ENCODE measurements at regions not wholly inside any gene's neighbourhood (a gene's known extent, or its start where the extent isn't known, plus 50 kb on each side); places are given as distances from the start of the nearest gene placed in this dataset.

- no peaks in the 10 kb centered on the region for H3F3A ChIP-seq (ENCODE audit: insufficient read depth)
- no peaks in the 10 kb centered on the region for H4K20me1 ChIP-seq (ENCODE audit: insufficient read depth)
- H3K27me3 ChIP-seq (replicated peaks; ENCODE audit: insufficient read depth) = no peaks in the 10 kb centered on the region
- no peaks in the 10 kb centered on the region for H3K79me2 ChIP-seq (ENCODE audit: insufficient read depth)
- no peaks in the 10 kb centered on the region for H3K4me1 ChIP-seq (ENCODE audit: insufficient read depth)
- in situ Hi-C loops (cut with MboI) = no loop called here
- TF ChIP-seq EZH2phosphoT487 (IDR thresholded peaks at IDR 0.05; ENCODE audit: insufficient read depth, low read depth) = no peak
- no peak for TF ChIP-seq EZH2 (IDR thresholded peaks at IDR 0.05; ENCODE audit: insufficient read depth, poor library complexity, severe bottlenecking)
- no peaks in the 10 kb centered on the region for H3K9me3 ChIP-seq (ENCODE audit: low read depth)
- no peak overlapping the region for H2AFZ ChIP-seq
- H3K36me3 ChIP-seq (ENCODE audit: low read depth) = no peaks in the 10 kb centered on the region
- H3K27ac ChIP-seq = no peak overlapping the region
- DNase-seq = peak; percentile 26
- no peaks in the 10 kb centered on the region for H3K9me2 ChIP-seq (ENCODE audit: insufficient read depth)
- H3K4me3 ChIP-seq = no peak overlapping the region
- no peak overlapping the region for H3K4me2 ChIP-seq (ENCODE audit: unreplicated experiment)
- WGBS, 2 experiments (ENCODE audit: low coverage in 1 of 2, low lambda C conversion rate in 2 of 2, missing lambda C conversion rate in 2 of 2) = 0 to 6% methylated on average over 2 of the region's 2 CpGs
- no peak overlapping the region for H3K9ac ChIP-seq
These were observed 150.3 kb downstream of the MSL3 start for GRCh38 chrX:11908371-11908770.

DNA sequence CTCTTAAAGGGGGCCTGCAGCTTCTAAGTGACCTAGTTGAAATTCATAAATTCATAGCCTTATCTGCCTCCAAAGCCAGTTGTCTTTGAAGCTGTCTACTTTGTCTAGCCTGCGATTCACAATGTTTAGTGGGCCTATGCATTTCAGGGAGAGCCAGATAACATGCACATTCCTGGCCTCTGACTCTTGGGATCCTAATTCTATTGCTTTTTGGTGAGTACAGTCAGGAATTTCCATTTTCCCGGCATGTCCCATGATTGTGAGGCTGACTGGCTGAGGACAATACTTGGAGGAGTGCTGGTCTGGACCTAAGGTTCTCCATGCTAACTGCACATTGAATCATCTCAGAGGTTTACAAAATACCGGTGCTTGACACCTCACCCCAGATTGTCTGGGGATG is 155.0 kb downstream of the MSL3 start:
- no peaks in the 10 kb centered on the region for H3K36me3 ChIP-seq (ENCODE audit: low read depth)
- no peak for DNase-seq
- TF ChIP-seq EZH2phosphoT487 (IDR thresholded peaks at IDR 0.05; ENCODE audit: insufficient read depth, low read depth) = no peak
- TF ChIP-seq EZH2 (IDR thresholded peaks at IDR 0.05; ENCODE audit: insufficient read depth, poor library complexity, severe bottlenecking) = no peak

DNA sequence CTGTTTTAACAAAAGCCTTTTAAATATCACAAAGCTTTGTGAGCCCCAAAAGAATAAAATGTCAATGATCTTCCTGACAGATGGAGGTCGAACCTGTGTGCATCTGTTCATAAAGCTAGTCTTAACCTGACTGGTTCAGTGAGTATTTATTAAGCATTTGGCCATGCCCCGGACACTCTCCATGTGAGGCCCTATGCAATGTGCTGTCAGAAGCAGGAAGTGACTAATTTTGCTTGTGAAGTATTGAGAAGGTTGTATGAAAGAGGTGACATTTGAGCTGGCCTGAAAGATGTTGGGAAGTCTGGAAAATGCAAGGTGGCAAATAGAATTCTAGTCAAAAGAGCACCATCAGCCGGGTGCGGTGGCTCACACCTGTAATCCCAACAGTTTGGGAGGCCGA is 171.4 kb downstream of the MSL3 start:
- no peak for DNase-seq
- no peaks in the 10 kb centered on the region for H3K79me2 ChIP-seq (ENCODE audit: insufficient read depth)
- WGBS, 2 experiments (ENCODE audit: low coverage in 1 of 2, low lambda C conversion rate in 2 of 2, missing lambda C conversion rate in 2 of 2) = 23 to 25% methylated on average over 5 of the region's 5 CpGs
- TF ChIP-seq EZH2phosphoT487 (IDR thresholded peaks at IDR 0.05; ENCODE audit: insufficient read depth, low read depth) = no peak
- no peak for TF ChIP-seq EZH2 (IDR thresholded peaks at IDR 0.05; ENCODE audit: insufficient read depth, poor library complexity, severe bottlenecking)
- no peaks in the 10 kb centered on the region for H3K9me3 ChIP-seq (ENCODE audit: low read depth)
- no peaks in the 10 kb centered on the region for H3K36me3 ChIP-seq (ENCODE audit: low read depth)
- no peak overlapping the region for H3K4me2 ChIP-seq (ENCODE audit: unreplicated experiment)
- no peaks in the 10 kb centered on the region for H3F3A ChIP-seq (ENCODE audit: insufficient read depth)
- H2AFZ ChIP-seq = no peak overlapping the region
- in situ Hi-C loops (cut with MboI) = no loop called here
- no peaks in the 10 kb centered on the region for H3K27me3 ChIP-seq (replicated peaks; ENCODE audit: insufficient read depth)
- no peak overlapping the region for H3K27ac ChIP-seq
- H4K20me1 ChIP-seq (ENCODE audit: insufficient read depth) = no peaks in the 10 kb centered on the region
- no peaks in the 10 kb centered on the region for H3K9me2 ChIP-seq (ENCODE audit: insufficient read depth)
- no peaks in the 10 kb centered on the region for H3K4me1 ChIP-seq (ENCODE audit: insufficient read depth)
- no peak overlapping the region for H3K9ac ChIP-seq
- no peak overlapping the region for H3K4me3 ChIP-seq

More for the DNA sequence above, 155.0 kb downstream of the MSL3 start:
- Histone ChIP-seq H3K27ac (no peak overlapping the region), H3K27me3 (replicated peaks; ENCODE audit: insufficient read depth) (no peaks in the 10 kb centered on the region), H3K79me2 (ENCODE audit: insufficient read depth) (no peaks in the 10 kb centered on the region), H3K9ac (no peak overlapping the region), H3K9me3 (ENCODE audit: low read depth) (no peaks in the 10 kb centered on the region), H3K4me2 (ENCODE audit: unreplicated experiment) (no peak overlapping the region), H3K4me3 (no peak overlapping the region), H3K4me1 (ENCODE audit: insufficient read depth) (no peaks in the 10 kb centered on the region), H4K20me1 (ENCODE audit: insufficient read depth) (no peaks in the 10 kb centered on the region), H3K9me2 (ENCODE audit: insufficient read depth) (no peaks in the 10 kb centered on the region), H2AFZ (no peak overlapping the region), H3F3A (ENCODE audit: insufficient read depth) (no peaks in the 10 kb centered on the region)
- 14 to 44% methylated on average over 3 of the region's 3 CpGs for WGBS, 2 experiments (ENCODE audit: low coverage in 1 of 2, low lambda C conversion rate in 2 of 2, missing lambda C conversion rate in 2 of 2)
- in situ Hi-C loops (cut with MboI) = no loop called here

GRCh38 chrX:11932423-11932822 is 174.4 kb downstream of the MSL3 start:
- H3K36me3 ChIP-seq (ENCODE audit: low read depth) = no peaks in the 10 kb centered on the region
- H3K4me1 ChIP-seq (ENCODE audit: insufficient read depth) = no peaks in the 10 kb centered on the region
- no peaks in the 10 kb centered on the region for H3F3A ChIP-seq (ENCODE audit: insufficient read depth)
- TF ChIP-seq EZH2phosphoT487 (IDR thresholded peaks at IDR 0.05; ENCODE audit: insufficient read depth, low read depth) (no peak), EZH2 (IDR thresholded peaks at IDR 0.05; ENCODE audit: insufficient read depth, poor library complexity, severe bottlenecking) (no peak)
- in situ Hi-C loops (cut with MboI) = no loop called here
- H3K4me3 ChIP-seq = no peak overlapping the region
- H3K9ac ChIP-seq = no peak overlapping the region
- DNase-seq = no peak
- no peaks in the 10 kb centered on the region for H3K79me2 ChIP-seq (ENCODE audit: insufficient read depth)
- no peaks in the 10 kb centered on the region for H4K20me1 ChIP-seq (ENCODE audit: insufficient read depth)
- no peak overlapping the region for H3K27ac ChIP-seq
- no peaks in the 10 kb centered on the region for H3K9me3 ChIP-seq (ENCODE audit: low read depth)
- no peaks in the 10 kb centered on the region for H3K27me3 ChIP-seq (replicated peaks; ENCODE audit: insufficient read depth)
- 0 to 25% methylated on average over 1 of the region's 1 CpG for WGBS, 2 experiments (ENCODE audit: low coverage in 1 of 2, low lambda C conversion rate in 2 of 2, missing lambda C conversion rate in 2 of 2)
- H2AFZ ChIP-seq = no peak overlapping the region
- H3K9me2 ChIP-seq (ENCODE audit: insufficient read depth) = no peaks in the 10 kb centered on the region
- no peak overlapping the region for H3K4me2 ChIP-seq (ENCODE audit: unreplicated experiment)

DNA sequence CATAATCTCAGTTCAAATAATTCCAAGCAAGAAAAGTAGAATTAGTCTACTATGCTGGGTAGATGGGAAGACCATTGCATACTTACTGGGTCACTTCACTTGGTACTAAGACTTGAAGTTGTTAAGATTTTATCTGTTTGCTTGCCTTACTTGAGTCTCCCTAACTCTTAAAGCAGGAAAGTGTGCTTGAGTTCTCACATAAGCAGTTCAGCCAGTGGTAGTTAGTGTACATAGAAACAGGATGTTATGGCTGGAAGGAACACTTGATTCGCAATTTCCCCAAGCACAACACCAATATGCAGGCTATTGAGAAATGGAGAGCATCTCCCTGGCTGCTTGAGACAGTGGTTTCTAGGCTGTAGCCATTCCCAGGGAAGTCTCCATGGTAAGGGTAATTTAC is 176.1 kb downstream of the MSL3 start:
- no peaks in the 10 kb centered on the region for H3K27me3 ChIP-seq (replicated peaks; ENCODE audit: insufficient read depth)
- H3K9ac ChIP-seq = no peak overlapping the region
- no peak for DNase-seq
- H3K36me3 ChIP-seq (ENCODE audit: low read depth) = no peaks in the 10 kb centered on the region
- H3K27ac ChIP-seq = no peak overlapping the region
- no peaks in the 10 kb centered on the region for H3K79me2 ChIP-seq (ENCODE audit: insufficient read depth)
- WGBS, 2 experiments (ENCODE audit: low coverage in 1 of 2, low lambda C conversion rate in 2 of 2, missing lambda C conversion rate in 2 of 2) = 12 to 14% methylated on average over 1 of the region's 1 CpG
- in situ Hi-C loops (cut with MboI) = no loop called here
- no peaks in the 10 kb centered on the region for H3F3A ChIP-seq (ENCODE audit: insufficient read depth)
- H3K4me3 ChIP-seq = no peak overlapping the region
- H2AFZ ChIP-seq = no peak overlapping the region
- no peak overlapping the region for H3K4me2 ChIP-seq (ENCODE audit: unreplicated experiment)
- H3K9me3 ChIP-seq (ENCODE audit: low read depth) = no peaks in the 10 kb centered on the region
- no peaks in the 10 kb centered on the region for H4K20me1 ChIP-seq (ENCODE audit: insufficient read depth)
- no peaks in the 10 kb centered on the region for H3K9me2 ChIP-seq (ENCODE audit: insufficient read depth)
- no peak for TF ChIP-seq EZH2phosphoT487 (IDR thresholded peaks at IDR 0.05; ENCODE audit: insufficient read depth, low read depth)
- TF ChIP-seq EZH2 (IDR thresholded peaks at IDR 0.05; ENCODE audit: insufficient read depth, poor library complexity, severe bottlenecking) = no peak
- H3K4me1 ChIP-seq (ENCODE audit: insufficient read depth) = no peaks in the 10 kb centered on the region

All from GM23248 (cell line).